ENCODE measurements at regions not wholly inside any gene's neighbourhood (a gene's known extent, or its start where the extent isn't known, plus 50 kb on each side); places are given as distances from the start of the nearest gene placed in this dataset.
"Not testable (repeated sequence)": the region's sequence is repeated elsewhere in the genome, so short reads cannot be mapped to it uniquely, and the experiment has no call there.

DNA sequence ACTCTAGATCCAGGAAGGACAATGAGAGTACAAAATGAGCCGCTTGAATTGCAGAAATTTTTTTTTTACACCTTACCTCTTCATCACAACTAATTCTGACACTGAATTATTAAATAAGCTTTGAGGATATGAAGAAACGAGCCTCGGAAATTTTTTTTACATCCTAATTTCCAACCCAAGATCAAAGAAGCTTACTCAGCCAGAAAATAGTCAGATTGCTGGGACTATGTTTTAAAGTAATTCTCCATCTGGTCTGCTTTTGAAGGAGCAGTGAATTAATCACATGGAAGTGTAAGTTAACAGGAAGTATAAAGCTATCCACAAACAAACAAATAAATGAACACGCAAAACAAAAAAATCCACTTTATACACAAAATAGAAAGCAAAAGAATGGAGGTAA, 437.0 kb upstream of the KCNMB2 start:
- DNase-seq (ENCODE audit: low spot score): no peak

DNA sequence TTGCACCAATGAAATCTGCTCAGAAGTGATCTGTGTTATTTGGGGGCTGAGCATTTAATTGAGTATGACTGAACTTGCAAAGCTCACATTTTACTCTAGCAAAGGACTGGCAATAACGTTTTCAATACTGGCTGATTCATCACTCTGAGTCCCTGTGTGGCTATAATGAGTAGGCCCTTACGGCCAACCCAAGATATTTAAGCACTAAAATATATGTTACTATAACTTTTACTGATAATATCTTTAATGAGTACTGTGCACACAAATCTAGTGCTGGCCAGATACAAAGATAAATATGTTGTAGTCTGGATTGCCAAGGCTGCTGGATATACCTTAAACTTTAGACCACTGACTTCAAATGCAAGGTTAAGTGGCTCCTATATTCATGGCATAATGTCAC, 436.4 kb upstream of the KCNMB2 start:
- no peak for DNase-seq (ENCODE audit: low spot score)

- DNase-seq (ENCODE audit: low spot score): no peak
These were observed 435.3 kb upstream of the KCNMB2 start for GRCh38 chr3:178100908-178101307.

- DNase-seq (ENCODE audit: low spot score): no peak
These were observed 433.1 kb upstream of the KCNMB2 start for GRCh38 chr3:178103140-178103539.

GRCh38 chr3:178107804-178108203, 428.4 kb upstream of the KCNMB2 start:
- DNase-seq (ENCODE audit: low spot score): no peak

- no peak for DNase-seq (ENCODE audit: low spot score)
These were observed 426.5 kb upstream of the KCNMB2 start for GRCh38 chr3:178109691-178110090.

DNA sequence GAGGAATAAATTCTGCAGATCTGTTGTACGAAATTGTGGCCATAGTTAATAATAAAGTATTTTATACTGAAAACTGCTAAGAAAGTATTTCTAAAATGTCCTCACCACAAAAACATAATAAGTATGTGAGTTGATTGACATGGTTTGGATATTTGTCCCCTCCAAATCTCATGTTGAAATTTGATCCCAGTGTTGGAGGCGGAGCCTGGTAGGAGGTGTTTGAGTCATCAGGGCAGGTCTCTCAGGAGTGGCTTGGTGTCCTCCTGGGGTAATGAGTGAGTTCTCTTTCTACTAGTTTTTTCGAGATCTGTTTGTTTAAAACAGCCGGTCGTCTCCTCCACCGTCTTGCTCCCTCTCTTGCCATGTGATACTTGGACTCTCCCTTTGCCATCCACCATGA, 424.1 kb upstream of the KCNMB2 start:
- no peak for DNase-seq (ENCODE audit: low spot score)

- DNase-seq (ENCODE audit: low spot score): not testable (repeated sequence)
These were observed 423.7 kb upstream of the KCNMB2 start for GRCh38 chr3:178112552-178112951.

DNA sequence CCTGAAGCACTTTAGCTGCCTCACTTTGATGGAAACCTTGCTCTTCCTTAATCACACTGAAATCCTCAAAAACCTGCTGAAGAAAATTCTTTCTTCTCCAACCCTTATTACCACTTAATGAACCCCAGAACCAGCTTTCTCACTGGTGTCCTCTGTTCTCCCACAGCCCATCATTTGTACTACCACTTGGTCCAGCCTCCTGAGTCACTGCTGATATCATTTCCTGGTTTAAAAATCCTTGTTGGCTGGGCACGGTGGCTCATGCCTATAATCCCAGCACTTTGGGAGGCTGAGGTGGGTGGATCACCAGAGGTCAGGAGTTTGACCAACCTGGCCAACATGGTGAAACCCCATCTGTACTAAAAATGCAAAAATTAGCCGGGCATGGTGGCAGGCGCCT, 418.6 kb upstream of the KCNMB2 start:
- DNase-seq (ENCODE audit: low spot score): peak; percentile 4

- DNase-seq (ENCODE audit: low spot score): not testable (repeated sequence)
These were observed 416.5 kb upstream of the KCNMB2 start for GRCh38 chr3:178119608-178120295.

- no peak for DNase-seq (ENCODE audit: low spot score)
These were observed 415.9 kb upstream of the KCNMB2 start for GRCh38 chr3:178120367-178120766.

GRCh38 chr3:178126686-178127085, 409.6 kb upstream of the KCNMB2 start:
- DNase-seq (ENCODE audit: low spot score): no peak

DNA sequence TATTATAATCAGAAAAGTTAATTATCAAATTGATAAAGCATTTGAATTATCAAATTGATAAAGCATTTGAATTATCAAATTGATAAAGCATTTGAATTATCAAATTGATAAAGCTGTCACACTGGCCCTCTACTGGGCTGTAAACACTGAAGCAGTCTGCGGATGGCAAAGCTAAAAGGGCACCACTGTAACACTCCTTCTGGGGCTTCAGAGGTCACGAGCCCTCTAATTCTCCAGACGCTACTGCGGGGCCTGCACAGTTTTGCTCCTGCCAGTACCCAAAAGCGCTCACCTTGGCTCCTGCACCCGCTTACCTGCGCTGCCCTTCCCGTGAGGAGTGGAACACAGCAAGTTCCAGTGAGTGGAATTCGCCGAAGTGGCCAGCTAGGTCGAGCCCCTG, 409.0 kb upstream of the KCNMB2 start:
- no peak for DNase-seq (ENCODE audit: low spot score)

- DNase-seq (ENCODE audit: low spot score): no peak
These were observed 407.1 kb upstream of the KCNMB2 start for GRCh38 chr3:178129109-178129508.

DNA sequence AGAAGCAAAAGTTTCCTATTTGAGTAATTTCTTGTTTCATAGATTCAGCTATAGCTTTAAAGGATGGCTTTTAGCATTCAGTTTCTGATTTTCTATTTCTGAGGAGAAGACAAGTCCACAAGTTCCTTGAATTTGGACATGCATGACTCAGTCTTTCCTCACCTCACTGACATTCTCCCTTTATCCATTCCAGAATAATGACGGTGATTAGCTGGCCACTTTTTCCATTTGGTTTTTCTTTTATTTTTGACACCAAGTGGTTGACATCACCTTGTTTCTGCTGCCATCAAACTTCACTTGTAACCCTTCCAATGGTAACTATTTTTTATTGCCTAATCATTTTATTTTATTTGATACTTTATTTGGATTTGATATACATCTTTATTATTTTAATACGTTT, 404.4 kb upstream of the KCNMB2 start:
- no peak for DNase-seq (ENCODE audit: low spot score)

- DNase-seq (ENCODE audit: low spot score): peak; percentile 9
These were observed 399.0 kb upstream of the KCNMB2 start for GRCh38 chr3:178137206-178137605.

GRCh38 chr3:178137831-178138230, 398.4 kb upstream of the KCNMB2 start:
- no peak for DNase-seq (ENCODE audit: low spot score)

- no peak for DNase-seq (ENCODE audit: low spot score)
These were observed 397.1 kb upstream of the KCNMB2 start for GRCh38 chr3:178139116-178139515.

- peak; percentile 23 for DNase-seq (ENCODE audit: low spot score)
These were observed 395.5 kb upstream of the KCNMB2 start for GRCh38 chr3:178140531-178141304.

DNA sequence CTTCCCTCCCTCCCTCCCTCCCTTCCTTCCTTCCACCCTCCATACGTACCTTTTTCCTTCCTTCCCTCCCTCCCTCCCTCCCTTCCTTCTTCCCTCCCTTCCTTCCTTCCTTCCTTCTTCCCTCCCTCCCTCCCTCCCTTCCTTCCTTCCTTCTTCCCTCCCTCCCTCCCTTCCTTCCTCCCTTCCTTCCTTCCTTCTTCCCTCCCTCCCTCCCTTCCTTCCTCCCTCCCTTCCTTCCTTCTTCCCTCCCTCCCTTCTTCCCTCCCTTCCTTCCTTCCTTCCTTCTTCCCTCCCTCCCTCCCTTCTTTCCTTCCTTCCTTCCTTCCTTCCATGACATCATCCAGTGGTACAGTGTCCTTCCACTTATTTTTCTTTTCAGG, 394.9 kb upstream of the KCNMB2 start:
- not testable (repeated sequence) for DNase-seq (ENCODE audit: low spot score)

DNA sequence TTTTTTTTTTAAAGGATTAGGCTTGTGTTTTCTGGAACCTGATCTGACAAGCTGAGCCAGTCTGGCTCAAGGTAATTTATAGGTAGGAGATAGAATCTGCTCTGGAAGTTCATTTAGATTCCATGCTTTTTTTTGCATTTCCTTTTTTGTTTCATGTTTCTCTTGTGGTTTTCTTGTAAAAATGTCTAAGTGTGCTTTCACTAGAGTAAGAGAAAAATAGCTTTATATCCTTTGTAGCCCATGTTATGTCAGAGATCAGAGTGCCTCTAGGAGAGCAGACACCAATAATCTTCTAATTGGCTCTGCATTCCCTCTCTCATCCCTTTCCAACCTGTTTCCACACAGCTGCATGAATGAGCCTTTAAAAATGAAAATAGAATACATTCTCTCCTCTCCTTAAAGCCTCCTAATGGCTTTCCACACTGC, 389.8 kb upstream of the KCNMB2 start:
- no peak for DNase-seq (ENCODE audit: low spot score)

DNA sequence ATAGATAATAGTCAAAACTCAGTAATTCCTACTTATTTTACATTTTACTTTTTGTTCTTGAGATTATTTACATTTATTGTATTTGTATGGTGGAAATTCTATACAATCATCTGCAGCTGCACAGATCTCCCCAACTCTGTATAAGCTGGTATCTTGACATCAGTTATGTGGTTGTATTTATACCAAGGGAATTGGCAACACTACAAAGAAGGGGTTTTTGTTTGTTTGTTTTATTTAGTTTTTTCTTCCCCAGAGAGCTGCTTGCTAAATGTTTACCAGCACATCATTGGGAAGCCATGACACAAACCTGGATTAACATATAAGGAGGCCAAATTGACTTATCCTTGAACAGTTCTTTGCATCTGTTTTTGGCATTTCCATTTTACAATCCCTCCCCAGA, 389.2 kb upstream of the KCNMB2 start:
- no peak for DNase-seq (ENCODE audit: low spot score)

- DNase-seq (ENCODE audit: low spot score): no peak
These were observed 384.0 kb upstream of the KCNMB2 start for GRCh38 chr3:178152031-178152806.
